SH-SY5Y (cell line): ENCODE measurements at regions not wholly inside any gene's neighbourhood (a gene's known extent, or its start where the extent isn't known, plus 50 kb on each side); places are given as distances from the start of the nearest gene placed in this dataset.

Source experiments
- GATA2 ChIP-seq: IDR thresholded peaks from 2 replicates; pipeline ENCODE4 v1.6.1; 2011; ENCODE audit warnings: mild to moderate bottlenecking, low read depth, low read length
- GATA3 ChIP-seq: IDR thresholded peaks from 2 replicates; pipeline ENCODE4 v1.6.1; 2011; ENCODE audit warnings: low read depth, mild to moderate bottlenecking, low read length, moderate library complexity

DNA sequence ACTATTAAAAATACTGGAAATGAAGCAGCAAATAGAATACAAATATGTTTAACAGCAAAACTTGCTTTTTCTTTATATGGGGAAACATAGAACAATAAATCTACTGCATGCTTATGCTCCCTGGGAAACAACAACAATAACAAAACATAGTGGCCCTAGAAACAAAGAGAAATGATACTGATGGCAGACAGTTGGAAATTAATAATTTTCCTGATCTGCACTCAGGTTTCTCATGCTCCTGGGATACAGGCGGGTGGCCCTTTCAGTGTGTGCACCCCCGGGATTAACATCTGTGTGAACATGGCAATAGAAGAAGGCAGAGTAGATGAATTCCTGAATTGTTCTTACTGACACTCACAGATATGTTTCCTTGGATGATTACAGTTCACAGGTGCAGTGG, 209.2 kb upstream of the TBX18 start:
- no peak for TF ChIP-seq GATA3
- TF ChIP-seq GATA2 = no peak
